ENCODE measurements at regions not wholly inside any gene's neighbourhood (a gene's known extent, or its start where the extent isn't known, plus 50 kb on each side); places are given as distances from the start of the nearest gene placed in this dataset.

- no peak for DNase-seq
Observed at GRCh38 chr7:138258197-138258559, 181.9 kb downstream of the AKR1D1 start.

GRCh38 chr7:138259675-138260074 is 183.4 kb downstream of the AKR1D1 start:
- no peak for DNase-seq

- DNase-seq, result no peak
Observed at GRCh38 chr7:138267934-138268333, 191.7 kb downstream of the AKR1D1 start.

- DNase-seq, result no peak
Observed at GRCh38 chr7:138276891-138277290, 183.2 kb upstream of the TRIM24 start.

GRCh38 chr7:138278601-138279000 is 181.5 kb upstream of the TRIM24 start:
- DNase-seq, result no peak

GRCh38 chr7:138282997-138283396 is 177.1 kb upstream of the TRIM24 start:
- DNase-seq, result no peak

GRCh38 chr7:138285129-138285528 is 174.9 kb upstream of the TRIM24 start:
- DNase-seq, result no peak

- no peak for DNase-seq
Observed at GRCh38 chr7:138286846-138287245, 173.2 kb upstream of the TRIM24 start.

GRCh38 chr7:138287549-138287948 is 172.5 kb upstream of the TRIM24 start:
- DNase-seq, result no peak

GRCh38 chr7:138289082-138289481 is 171.0 kb upstream of the TRIM24 start:
- no peak for DNase-seq

- no peak for DNase-seq
Observed at GRCh38 chr7:138289864-138290263, 170.2 kb upstream of the TRIM24 start.

GRCh38 chr7:138292951-138293350 is 167.1 kb upstream of the TRIM24 start:
- no peak for DNase-seq

GRCh38 chr7:138295049-138295637 is 164.9 kb upstream of the TRIM24 start:
- no peak for DNase-seq

- no peak for DNase-seq
Observed at GRCh38 chr7:138297526-138297925, 162.5 kb upstream of the TRIM24 start.

- no peak for DNase-seq
Observed at GRCh38 chr7:138299066-138299465, 161.0 kb upstream of the TRIM24 start.

- DNase-seq, result no peak
Observed at GRCh38 chr7:138303230-138304070, 156.6 kb upstream of the TRIM24 start.

- no peak for DNase-seq
Observed at GRCh38 chr7:138304071-138304320, 156.1 kb upstream of the TRIM24 start.

GRCh38 chr7:138307633-138308032 is 152.4 kb upstream of the TRIM24 start:
- DNase-seq, result no peak

GRCh38 chr7:138308136-138308535 is 151.9 kb upstream of the TRIM24 start:
- DNase-seq, result no peak

GRCh38 chr7:138309186-138309585 is 150.9 kb upstream of the TRIM24 start:
- DNase-seq, result no peak

GRCh38 chr7:138313829-138314178 is 146.3 kb upstream of the TRIM24 start:
- no peak for DNase-seq

GRCh38 chr7:138316421-138317043 is 143.5 kb upstream of the TRIM24 start:
- no peak for DNase-seq

GRCh38 chr7:138317044-138317596 is 142.9 kb upstream of the TRIM24 start:
- DNase-seq, result no peak

GRCh38 chr7:138324941-138325340 is 135.1 kb upstream of the TRIM24 start:
- no peak for DNase-seq
